Adrenal gland (tissue), 5 donors: ENCODE measurements at regions not wholly inside any gene's neighbourhood (a gene's known extent, or its start where the extent isn't known, plus 50 kb on each side); places are given as distances from the start of the nearest gene placed in this dataset.

Experiments used
- POLR2A ChIP-seq, 2 donors: fragments of 450-650 bp; IDR thresholded peaks; one replicate each; pipeline ENCODE4 v1.6.1; 2017; ENCODE audit warnings: antibody characterized with exemption in 2 of 2, mild to moderate bottlenecking in 2 of 2, moderate library complexity in 1 of 2
- TF ChIP-seq, protein P1 (sequence below), 6 experiments: fragments of 450-650 bp in 4 of 6; fragments of 200-600 bp in 2 of 6; sonication (generic) in 1 of 6; IDR thresholded peaks; 1 replicate in 5 of 6; 2 replicates in 1 of 6; pipeline versions ENCODE4 v1.5.1 to v1.8.0; 2016 to 2021; ENCODE audit warnings: antibody characterized with exemption in 6 of 6, mild to moderate bottlenecking in 2 of 6, moderate library complexity in 1 of 6
- donor health status: DM: no; HTN: no; CAD: no.

DNA sequence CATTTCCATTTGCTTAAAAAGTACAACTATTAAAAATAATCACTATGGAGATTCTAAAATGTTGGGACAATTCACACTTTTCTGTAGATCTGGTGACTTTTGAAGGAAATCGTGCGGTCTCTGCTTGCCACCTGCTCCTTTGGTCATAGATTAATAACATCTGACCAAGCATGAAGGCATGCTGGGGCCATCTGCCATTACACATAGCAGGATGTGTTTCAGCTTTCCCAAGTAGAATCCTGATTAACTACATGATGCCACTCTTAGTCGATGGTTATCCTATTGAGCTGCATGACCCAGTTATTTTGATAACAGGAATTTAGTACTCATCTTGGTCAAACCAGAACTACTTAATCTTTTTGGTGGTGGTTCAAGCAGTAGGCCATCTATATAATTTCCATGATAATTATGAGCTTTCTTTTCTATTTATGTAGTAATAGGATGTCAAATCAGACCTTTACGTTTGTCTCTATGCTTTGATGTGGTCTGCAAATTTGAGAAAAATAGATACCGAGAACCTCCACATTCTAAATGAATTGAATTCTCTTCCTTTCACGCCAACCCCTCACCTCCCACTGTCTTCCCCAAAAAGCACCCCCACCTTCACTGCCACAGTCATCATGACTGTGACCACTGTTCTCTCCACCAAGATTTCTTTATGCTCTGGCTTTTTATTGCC is 158.1 kb downstream of the DIPK2A start:
- TF ChIP-seq, protein P1, sequence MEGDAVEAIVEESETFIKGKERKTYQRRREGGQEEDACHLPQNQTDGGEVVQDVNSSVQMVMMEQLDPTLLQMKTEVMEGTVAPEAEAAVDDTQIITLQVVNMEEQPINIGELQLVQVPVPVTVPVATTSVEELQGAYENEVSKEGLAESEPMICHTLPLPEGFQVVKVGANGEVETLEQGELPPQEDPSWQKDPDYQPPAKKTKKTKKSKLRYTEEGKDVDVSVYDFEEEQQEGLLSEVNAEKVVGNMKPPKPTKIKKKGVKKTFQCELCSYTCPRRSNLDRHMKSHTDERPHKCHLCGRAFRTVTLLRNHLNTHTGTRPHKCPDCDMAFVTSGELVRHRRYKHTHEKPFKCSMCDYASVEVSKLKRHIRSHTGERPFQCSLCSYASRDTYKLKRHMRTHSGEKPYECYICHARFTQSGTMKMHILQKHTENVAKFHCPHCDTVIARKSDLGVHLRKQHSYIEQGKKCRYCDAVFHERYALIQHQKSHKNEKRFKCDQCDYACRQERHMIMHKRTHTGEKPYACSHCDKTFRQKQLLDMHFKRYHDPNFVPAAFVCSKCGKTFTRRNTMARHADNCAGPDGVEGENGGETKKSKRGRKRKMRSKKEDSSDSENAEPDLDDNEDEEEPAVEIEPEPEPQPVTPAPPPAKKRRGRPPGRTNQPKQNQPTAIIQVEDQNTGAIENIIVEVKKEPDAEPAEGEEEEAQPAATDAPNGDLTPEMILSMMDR (IDR thresholded peaks at IDR 0.05), result no peak
- TF ChIP-seq POLR2A (IDR thresholded peaks at IDR 0.05), result no peak
